Thyroid gland (tissue), 4 donors: ENCODE measurements at regions not wholly inside any gene's neighbourhood (a gene's known extent, or its start where the extent isn't known, plus 50 kb on each side); places are given as distances from the start of the nearest gene placed in this dataset.

Experiments used
- POLR2A ChIP-seq, 2 donors: fragments of 450-650 bp; IDR thresholded peaks; one replicate each; pipeline ENCODE4 v1.6.1; 2017; ENCODE audit warnings: antibody characterized with exemption in 2 of 2, mild to moderate bottlenecking in 2 of 2, moderate library complexity in 1 of 2
- TF ChIP-seq, protein P1 (sequence below), 6 experiments: fragments of 200-600 bp in 3 of 6; fragments of 450-650 bp in 3 of 6; sonication (generic) in 3 of 6; IDR thresholded peaks; one replicate each; pipeline ENCODE4 v1.5.1; 2016 to 2019; ENCODE audit warnings: antibody characterized with exemption in 6 of 6, mild to moderate bottlenecking in 2 of 6, inconsistent platforms in 1 of 6, moderate library complexity in 1 of 6

DNA sequence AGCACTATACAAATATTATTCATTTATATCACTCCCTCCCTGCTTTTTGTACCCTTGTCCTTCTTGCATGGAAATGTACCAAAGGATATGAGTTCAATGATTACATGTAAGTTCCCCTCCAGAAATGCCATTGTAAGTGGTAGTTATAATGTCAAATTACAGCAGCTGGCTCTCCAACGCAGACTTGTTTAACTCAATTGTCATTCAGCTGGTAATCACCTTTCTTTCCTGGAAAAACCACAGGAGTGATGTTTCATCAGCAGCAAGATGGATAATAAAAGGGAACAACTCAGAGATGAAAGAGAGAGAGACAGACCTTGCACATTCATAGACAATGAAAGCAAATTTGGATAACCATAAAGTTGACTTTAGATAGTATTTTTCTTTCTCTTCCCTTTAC lies 578.6 kb upstream of the PBX1 start:
- TF ChIP-seq, protein P1, sequence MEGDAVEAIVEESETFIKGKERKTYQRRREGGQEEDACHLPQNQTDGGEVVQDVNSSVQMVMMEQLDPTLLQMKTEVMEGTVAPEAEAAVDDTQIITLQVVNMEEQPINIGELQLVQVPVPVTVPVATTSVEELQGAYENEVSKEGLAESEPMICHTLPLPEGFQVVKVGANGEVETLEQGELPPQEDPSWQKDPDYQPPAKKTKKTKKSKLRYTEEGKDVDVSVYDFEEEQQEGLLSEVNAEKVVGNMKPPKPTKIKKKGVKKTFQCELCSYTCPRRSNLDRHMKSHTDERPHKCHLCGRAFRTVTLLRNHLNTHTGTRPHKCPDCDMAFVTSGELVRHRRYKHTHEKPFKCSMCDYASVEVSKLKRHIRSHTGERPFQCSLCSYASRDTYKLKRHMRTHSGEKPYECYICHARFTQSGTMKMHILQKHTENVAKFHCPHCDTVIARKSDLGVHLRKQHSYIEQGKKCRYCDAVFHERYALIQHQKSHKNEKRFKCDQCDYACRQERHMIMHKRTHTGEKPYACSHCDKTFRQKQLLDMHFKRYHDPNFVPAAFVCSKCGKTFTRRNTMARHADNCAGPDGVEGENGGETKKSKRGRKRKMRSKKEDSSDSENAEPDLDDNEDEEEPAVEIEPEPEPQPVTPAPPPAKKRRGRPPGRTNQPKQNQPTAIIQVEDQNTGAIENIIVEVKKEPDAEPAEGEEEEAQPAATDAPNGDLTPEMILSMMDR (IDR thresholded peaks at IDR 0.05) = no peak
- no peak for TF ChIP-seq POLR2A (IDR thresholded peaks at IDR 0.05)
